IMR-90 (cell line): ENCODE measurements at regions not wholly inside any gene's neighbourhood (a gene's known extent, or its start where the extent isn't known, plus 50 kb on each side); places are given as distances from the start of the nearest gene placed in this dataset.

Experiments used
- ATAC-seq: fragments of 200-7000 bp; cut with Tn5 transposase; 2 replicates; pipeline ENCODE4 v1.9.1; 2020; ENCODE audit warnings: low read depth, mild to moderate bottlenecking, moderate library complexity
- BruUV-seq: library from RNA; stranded (reverse); fragments of 400-500 nt; replicated peaks from 2 replicates; lab custom pipeline; 2021; lab: Mats Ljungman, UMichigan
- CTCF ChIA-PET: fragments of 300-600 bp; formaldehyde crosslinking; extraction: SDS; loops from one replicate; lab custom pipeline; 2021; ENCODE audit warnings: antibody characterized with exemption; lab: Yijun Ruan, JAX
- POLR2A ChIA-PET: fragments of 300-600 bp; sonication (Branson Sonifier 250); formaldehyde crosslinking; loops from one replicate; lab custom pipeline; 2022; ENCODE audit warnings: antibody characterized with exemption; ENCODE audit not compliant: unreplicated experiment; lab: Charles Lee
- DNase-seq: peaks from one replicate; pipeline ENCODE4 v3.0.0; 2013
- H2AFZ ChIP-seq: replicated peaks from 2 replicates; pipeline ENCODE3; 2013; ENCODE audit warnings: low read length, mild to moderate bottlenecking; ENCODE audit not compliant: poor library complexity
- H2AK5ac ChIP-seq: 2 replicates; pipeline ENCODE4 v1.6.1; 2013; ENCODE audit warnings: low read depth, low read length, inconsistent platforms
- H2AK9ac ChIP-seq: replicated peaks from 2 replicates; pipeline ENCODE3; 2013; ENCODE audit warnings: mild to moderate bottlenecking, low read depth, low read length, moderate library complexity; ENCODE audit not compliant: poor library complexity
- H2BK120ac ChIP-seq: 2 replicates; pipeline ENCODE4 v1.6.1; 2013; ENCODE audit warnings: low read depth, low read length, inconsistent platforms
- H2BK15ac ChIP-seq: 3 replicates; pipeline ENCODE4 v1.6.1; 2013; ENCODE audit warnings: low read depth, low read length, inconsistent platforms
- H2BK20ac ChIP-seq: 2 replicates; pipeline ENCODE4 v1.6.1; 2013; ENCODE audit warnings: low read depth, mild to moderate bottlenecking, inconsistent platforms, low read length, moderate library complexity
- H2BK5ac ChIP-seq: 2 replicates; pipeline ENCODE4 v1.6.1; 2013; ENCODE audit warnings: mild to moderate bottlenecking, low read depth, low read length, inconsistent platforms; ENCODE audit not compliant: poor library complexity, severe bottlenecking
- H3K14ac ChIP-seq: replicated peaks from 2 replicates; pipeline ENCODE4 v1.6.1; 2013; ENCODE audit warnings: low read depth, low read length, inconsistent platforms
- H3K18ac ChIP-seq: 2 replicates; pipeline ENCODE4 v1.6.1; 2013; ENCODE audit warnings: low read depth, low read length, control low read depth
- H3K23ac ChIP-seq: 2 replicates; pipeline ENCODE4 v1.6.1; 2013; ENCODE audit warnings: low read depth, low read length, inconsistent platforms
- H3K27ac ChIP-seq: 2 replicates; pipeline ENCODE4 v1.5.1; 2013; ENCODE audit warnings: mild to moderate bottlenecking, control low read depth, low read length; ENCODE audit not compliant: insufficient read depth
- H3K27me3 ChIP-seq: 2 replicates; pipeline ENCODE4 v1.6.1; 2013; ENCODE audit warnings: low read length; ENCODE audit not compliant: control insufficient read depth, insufficient read depth
- H3K36me3 ChIP-seq: 2 replicates; pipeline ENCODE4 v1.6.1; 2013; ENCODE audit warnings: low read length, mixed read lengths; ENCODE audit not compliant: control insufficient read depth, insufficient read depth
- H3K4ac ChIP-seq: 2 replicates; pipeline ENCODE4 v1.6.1; 2013; ENCODE audit warnings: low read depth, low read length, inconsistent platforms
- H3K4me1 ChIP-seq: 2 replicates; pipeline ENCODE4 v1.6.1; 2013; ENCODE audit warnings: low read length, mixed read lengths; ENCODE audit not compliant: control insufficient read depth, insufficient read depth
- H3K4me2 ChIP-seq: 2 replicates; pipeline ENCODE4 v1.6.1; 2013; ENCODE audit warnings: low read depth, mild to moderate bottlenecking, control low read depth, low read length, moderate library complexity
- H3K4me3 ChIP-seq: 2 replicates; pipeline ENCODE4 v1.5.1; 2013; ENCODE audit warnings: low read depth, mild to moderate bottlenecking, control low read depth, low read length, moderate library complexity; ENCODE audit not compliant: insufficient read depth
- H3K56ac ChIP-seq: 2 replicates; pipeline ENCODE4 v1.6.1; 2013; ENCODE audit warnings: low read length, inconsistent platforms; ENCODE audit not compliant: insufficient read depth; ENCODE audit errors: extremely low read depth
- H3K79me1 ChIP-seq, 2 experiments: 2 replicates each; pipeline ENCODE4 v1.6.1; 2013; ENCODE audit warnings: low read length in 2 of 2, inconsistent platforms in 1 of 2, low read depth in 1 of 2
- H3K9ac ChIP-seq: 2 replicates; pipeline ENCODE4 v1.6.1; 2013; ENCODE audit warnings: low read depth, low read length, control low read depth
- H3K9me1 ChIP-seq: 2 replicates; pipeline ENCODE4 v1.6.1; 2013; ENCODE audit warnings: low read length, inconsistent platforms; ENCODE audit not compliant: insufficient read depth
- H3K9me3 ChIP-seq: 2 replicates; pipeline ENCODE4 v1.6.1; 2013; ENCODE audit warnings: low read length; ENCODE audit not compliant: control insufficient read depth, insufficient read depth
- H4K20me1 ChIP-seq: 2 replicates; pipeline ENCODE4 v1.6.1; 2013; ENCODE audit warnings: low read length, inconsistent platforms; ENCODE audit not compliant: insufficient read depth
- H4K5ac ChIP-seq: 2 replicates; pipeline ENCODE4 v1.6.1; 2013; ENCODE audit warnings: mild to moderate bottlenecking, low read depth, low read length, control low read depth
- H4K8ac ChIP-seq, 2 experiments: 2 replicates each; pipeline ENCODE4 v1.6.1; 2013; ENCODE audit warnings: low read depth in 2 of 2, low read length in 2 of 2, control low read depth in 1 of 2, inconsistent platforms in 1 of 2
- H4K91ac ChIP-seq: 2 replicates; pipeline ENCODE4 v1.6.1; 2013; ENCODE audit warnings: low read depth, low read length, inconsistent platforms; ENCODE audit not compliant: insufficient read depth
- WGBS, 2 experiments: methylation state at CpG; one replicate each; pipeline versions ENCODE4 v1.1.5 to v1.1.7; 2013; ENCODE audit warnings: missing lambda C conversion rate in 2 of 2; ENCODE audit not compliant: insufficient read length in 1 of 2; ENCODE audit errors: extremely low coverage in 2 of 2; 5-methylcytosine and 5-hydroxymethylcytosine counted together
- dilution Hi-C: fragments of 300-500 bp; cut with HindIII; formaldehyde crosslinking; loops from one replicate; pipeline ENCODE4 v1.14.3; 2018; ENCODE audit warnings: low sequenced_read_pairs; ENCODE audit not compliant: unreplicated experiment
- in situ Hi-C: fragments of 300-500 bp; cut with MboI; formaldehyde crosslinking; loops from 3 replicates; pipeline ENCODE4 v1.14.3; 2019; ENCODE audit warnings: low sequenced_read_pairs, inconsistent platforms, mixed read lengths
- intact Hi-C: fragments of 100-400 bp; cut with micrococcal nuclease; formaldehyde crosslinking; loops from 2 replicates; pipeline ENCODE4 v1.10.0; 2022
- TF ChIP-seq, protein P1 (sequence below): fragments of 150-350 bp; IDR thresholded peaks from 2 replicates; pipeline ENCODE4 v1.6.1; 2017; ENCODE audit warnings: mild to moderate bottlenecking, antibody characterized with exemption, low read length, low read depth

DNA sequence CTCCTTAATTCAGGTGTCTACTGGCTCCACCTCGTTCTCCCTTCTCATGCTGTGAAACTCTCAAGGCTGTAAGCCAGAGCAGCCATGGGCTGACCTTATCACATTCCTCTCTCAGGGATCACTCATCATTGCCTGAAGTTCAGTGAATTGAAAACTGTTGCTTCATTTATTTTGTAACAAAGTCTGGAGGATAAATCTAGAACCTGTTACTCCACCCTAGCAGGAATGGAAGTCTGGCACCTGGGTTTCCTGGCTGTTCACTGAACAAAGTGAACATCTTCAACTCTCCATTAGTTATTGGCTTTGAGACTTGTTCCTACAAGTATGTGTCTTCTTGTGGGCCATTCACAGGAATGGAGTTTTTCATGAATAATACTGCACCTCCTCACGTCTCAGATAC is 584.1 kb downstream of the PTPRU start:
- DNase-seq (no peak), ATAC-seq (no peak)
- Histone ChIP-seq H3K4ac (no peak overlapping the region), H3K9ac (no peak overlapping the region), H4K20me1 (no peaks in the 10 kb centered on the region; the same call in 1 of the 2 replicates), H2AK9ac (no peak overlapping the region), H4K5ac (no peak overlapping the region), H2AFZ (no peak overlapping the region), H2BK5ac (no peak overlapping the region), H4K91ac (no peak overlapping the region), H3K36me3 (no peaks in the 10 kb centered on the region), H3K27me3 (no peaks in the 10 kb centered on the region), H3K79me1 (no peaks in the 10 kb centered on the region), H3K23ac (no peak overlapping the region), H4K8ac (no peak overlapping the region), H3K27ac (no peak overlapping the region), H3K4me2 (no peak overlapping the region), H3K9me3 (no peaks in the 10 kb centered on the region), H3K14ac (no peak overlapping the region), H2BK20ac (no peak overlapping the region), H3K18ac (no peak overlapping the region), H3K9me1 (no peaks in the 10 kb centered on the region), H3K4me3 (no peak overlapping the region), H2BK120ac (no peak overlapping the region), H2AK5ac (no peak overlapping the region), H3K56ac (no peak overlapping the region), H3K4me1 (no peaks in the 10 kb centered on the region), H2BK15ac (no peak overlapping the region)
- ChIA-PET POLR2A (no interaction called here), CTCF (interaction anchor here (0.6 kb wide), 1 partner anchor 335 kb away, joined by 3 read pairs; no protein-coding TSS in a partner anchor)
- intact Hi-C loops (no loop called here), dilution Hi-C loops (no loop called here), in situ Hi-C loops (no loop called here)
- BruUV-seq: no TSS peak
- TF ChIP-seq, protein P1, sequence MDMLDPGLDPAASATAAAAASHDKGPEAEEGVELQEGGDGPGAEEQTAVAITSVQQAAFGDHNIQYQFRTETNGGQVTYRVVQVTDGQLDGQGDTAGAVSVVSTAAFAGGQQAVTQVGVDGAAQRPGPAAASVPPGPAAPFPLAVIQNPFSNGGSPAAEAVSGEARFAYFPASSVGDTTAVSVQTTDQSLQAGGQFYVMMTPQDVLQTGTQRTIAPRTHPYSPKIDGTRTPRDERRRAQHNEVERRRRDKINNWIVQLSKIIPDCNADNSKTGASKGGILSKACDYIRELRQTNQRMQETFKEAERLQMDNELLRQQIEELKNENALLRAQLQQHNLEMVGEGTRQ: no peak
- WGBS, 2 experiments: no CpG with 5 or more reads among the region's 2 CpGs
